ENCODE measurements at regions not wholly inside any gene's neighbourhood (a gene's known extent, or its start where the extent isn't known, plus 50 kb on each side); places are given as distances from the start of the nearest gene placed in this dataset.

- no peak for DNase-seq
Measured at GRCh38 chr3:99365396-99365795, 273.0 kb upstream of the COL8A1 start.

DNA sequence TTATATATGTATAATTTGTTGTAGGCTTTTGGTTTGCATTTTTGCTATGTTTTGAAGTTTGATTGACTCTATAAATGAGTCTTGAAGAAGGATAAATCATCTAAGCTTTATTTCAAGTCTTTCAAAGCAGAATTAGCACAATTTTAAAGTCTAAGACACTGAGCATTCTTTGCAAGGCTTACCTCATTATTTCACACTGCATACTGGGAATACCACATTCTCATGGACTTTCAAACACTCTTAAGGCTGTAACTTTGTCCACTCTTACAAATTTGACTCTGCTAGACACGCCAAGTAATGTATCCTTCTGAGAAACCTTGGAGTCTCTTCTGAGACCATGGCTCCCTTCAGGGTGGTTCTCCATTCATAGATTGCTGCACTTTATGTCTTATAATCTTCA, 281.3 kb upstream of the COL8A1 start:
- no peak for DNase-seq

GRCh38 chr3:99356696-99357095, 281.7 kb upstream of the COL8A1 start:
- DNase-seq, result no peak

DNA sequence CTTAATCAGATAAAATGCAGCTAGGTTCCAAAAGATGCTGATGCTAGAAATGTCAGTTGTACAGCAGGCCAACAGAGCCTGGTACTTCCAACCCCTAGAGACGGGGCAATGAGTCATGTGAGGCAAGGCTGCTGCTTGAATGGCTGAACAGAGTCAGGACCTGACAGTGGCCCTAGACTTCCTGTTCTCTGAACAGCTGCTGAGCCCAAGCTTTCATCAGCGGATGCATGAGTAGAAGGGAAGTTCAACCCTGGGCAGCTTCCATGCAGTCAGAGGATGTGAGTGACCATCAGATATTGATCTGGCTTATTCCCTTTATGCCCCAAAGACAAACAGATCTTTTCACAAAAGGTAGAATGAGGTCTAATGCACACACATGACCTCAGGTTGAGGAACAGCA, 282.9 kb upstream of the COL8A1 start:
- DNase-seq, result no peak

GRCh38 chr3:99352811-99353210, 285.6 kb upstream of the COL8A1 start:
- no peak for DNase-seq

GRCh38 chr3:99351122-99351521, 287.3 kb upstream of the COL8A1 start:
- DNase-seq, result no peak

DNA sequence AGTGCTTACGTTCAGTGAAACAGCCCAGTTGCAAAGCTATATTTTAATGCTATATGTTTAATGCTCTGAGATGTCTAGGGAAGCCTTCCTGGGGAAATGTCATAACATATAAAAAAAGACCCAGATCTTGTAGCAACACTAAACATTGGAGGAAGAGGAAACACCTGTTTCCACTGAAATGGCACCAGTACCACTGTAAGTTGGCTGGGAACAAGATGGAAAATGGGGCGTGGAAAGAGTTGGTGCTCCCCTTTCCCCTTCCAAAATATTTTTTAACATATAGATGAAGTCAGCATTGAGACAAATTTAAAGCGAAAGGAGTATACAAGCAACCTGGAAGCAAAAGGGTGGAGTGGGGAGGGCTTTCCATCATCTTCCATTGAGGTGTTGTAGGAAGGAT, 289.9 kb upstream of the COL8A1 start:
- DNase-seq, result no peak

DNA sequence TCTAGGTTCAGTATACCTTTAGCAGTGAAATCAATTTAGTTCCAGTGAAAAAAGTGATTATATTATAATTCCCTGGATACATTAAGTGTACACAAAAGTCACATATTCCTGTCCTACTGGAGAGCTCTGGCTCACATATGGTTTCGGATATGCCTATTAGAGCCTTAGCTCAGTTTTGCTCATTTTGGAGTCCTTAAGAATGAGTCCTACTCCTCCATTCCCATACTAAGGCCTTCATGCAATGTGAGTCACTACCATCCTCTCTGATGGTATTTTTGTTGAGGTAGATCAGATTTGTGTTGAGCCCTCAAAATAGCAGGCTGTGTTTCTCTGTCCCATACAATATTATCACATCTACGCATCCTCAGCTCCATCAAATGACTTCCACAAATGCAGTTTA, 294.2 kb upstream of the COL8A1 start:
- no peak for DNase-seq

GRCh38 chr3:99342383-99342782, 296.0 kb upstream of the COL8A1 start:
- DNase-seq, result no peak

DNA sequence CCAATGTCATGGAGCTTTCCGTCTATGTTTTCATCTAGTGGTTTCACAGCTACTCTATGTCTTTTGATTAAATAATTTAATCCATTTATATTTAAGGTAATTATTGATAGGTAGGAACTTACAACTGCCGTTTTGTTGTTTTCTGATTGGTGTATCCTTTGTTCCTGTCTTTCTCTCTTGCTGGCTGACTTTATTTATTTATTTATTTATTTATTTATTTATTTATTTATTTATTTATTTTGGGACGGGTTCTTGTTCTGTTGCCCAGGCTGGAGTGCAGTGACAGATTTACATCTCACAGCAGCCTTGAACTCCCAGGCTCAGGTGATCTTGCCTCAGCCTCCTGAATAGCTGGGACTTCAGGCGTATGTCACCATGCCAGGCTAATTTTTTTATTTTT, 299.2 kb upstream of the COL8A1 start:
- no peak for DNase-seq

DNA sequence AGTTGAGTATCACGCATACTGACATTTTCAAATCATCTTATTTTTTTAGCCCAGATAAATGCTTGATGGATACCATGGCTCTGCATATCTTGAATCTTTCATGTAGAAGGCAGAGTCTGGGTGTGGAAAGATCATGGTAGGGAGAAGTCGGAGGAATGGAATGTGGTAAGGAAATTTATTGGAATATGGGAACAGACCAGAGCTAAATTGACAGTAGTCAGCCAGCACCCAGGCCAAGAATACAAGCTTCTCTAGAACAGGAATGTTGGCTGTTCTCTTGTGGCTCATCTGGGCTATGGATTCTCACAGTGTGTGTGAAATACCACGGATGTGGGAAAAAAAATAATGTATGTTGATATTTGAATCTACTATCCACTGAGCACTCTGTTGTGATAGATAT, 305.7 kb upstream of the COL8A1 start:
- DNase-seq, result no peak

- DNase-seq, result no peak
Measured at GRCh38 chr3:99332276-99332675, 306.1 kb upstream of the COL8A1 start.

GRCh38 chr3:99330924-99331532, 307.4 kb upstream of the COL8A1 start:
- no peak for DNase-seq

GRCh38 chr3:99330281-99330680, 308.1 kb upstream of the COL8A1 start:
- DNase-seq, result no peak

DNA sequence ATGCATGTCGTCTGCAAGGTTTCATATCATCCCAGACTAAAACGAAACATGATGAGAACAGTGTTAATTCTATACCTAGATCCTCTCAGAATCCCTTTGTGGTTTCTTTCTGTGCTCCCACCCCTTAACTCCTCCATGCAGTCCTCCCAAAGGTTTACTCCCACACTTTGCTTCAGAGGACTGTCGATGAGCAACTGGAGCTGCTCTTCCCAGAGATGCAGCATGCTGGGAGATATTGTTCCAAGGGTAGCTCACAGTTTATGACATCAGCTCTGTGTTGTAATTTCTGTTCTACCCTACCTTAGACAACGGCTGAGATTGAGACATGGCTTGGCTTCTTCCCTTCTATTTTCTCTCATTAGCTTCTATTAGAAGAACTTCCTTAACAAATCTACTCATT, 313.0 kb upstream of the COL8A1 start:
- DNase-seq, result no peak

- DNase-seq, result no peak
Measured at GRCh38 chr3:99324636-99325203, 313.7 kb upstream of the COL8A1 start.

GRCh38 chr3:99323940-99324339, 314.5 kb upstream of the COL8A1 start:
- no peak for DNase-seq

- no peak for DNase-seq
Measured at GRCh38 chr3:99322551-99322950, 315.8 kb upstream of the COL8A1 start.

DNA sequence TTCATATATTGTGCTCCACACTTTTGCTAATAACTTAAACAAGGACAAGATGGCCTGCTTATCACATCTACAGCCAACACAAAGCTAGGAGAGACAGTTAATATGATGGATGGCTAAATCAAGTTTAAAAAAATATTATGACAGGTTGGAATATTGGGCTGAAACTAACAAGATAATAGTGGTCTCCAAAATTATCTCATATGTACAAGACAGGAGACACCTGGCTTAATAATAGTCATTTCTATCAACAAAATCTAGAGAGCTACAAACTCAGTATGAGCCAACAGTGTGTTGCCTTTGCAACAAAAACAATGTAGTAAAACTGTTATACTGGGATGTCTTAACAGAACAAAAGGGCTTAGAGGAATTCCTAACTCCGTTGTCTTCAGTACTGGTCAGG, 317.1 kb upstream of the COL8A1 start:
- no peak for DNase-seq

DNA sequence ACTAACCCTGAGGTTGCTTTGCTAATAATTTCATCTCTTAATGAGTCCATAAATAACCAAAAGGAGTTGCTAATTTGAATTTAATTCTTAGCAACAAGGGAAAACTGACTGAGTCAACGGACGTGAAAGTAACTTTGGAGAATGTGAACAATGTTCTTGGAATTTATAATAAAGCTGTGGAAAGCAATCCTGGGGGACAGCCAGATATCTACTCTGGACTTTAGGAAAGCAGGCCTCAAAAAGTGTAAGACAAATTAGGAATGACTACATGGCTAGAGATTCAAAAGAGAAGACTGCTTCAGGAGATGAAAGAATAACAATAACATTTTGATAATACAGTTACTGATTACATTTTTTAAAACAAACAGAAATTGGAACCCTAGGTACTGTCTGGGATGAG, 318.4 kb upstream of the COL8A1 start:
- no peak for DNase-seq

GRCh38 chr3:99319450-99319849, 318.9 kb upstream of the COL8A1 start:
- DNase-seq, result no peak

DNA sequence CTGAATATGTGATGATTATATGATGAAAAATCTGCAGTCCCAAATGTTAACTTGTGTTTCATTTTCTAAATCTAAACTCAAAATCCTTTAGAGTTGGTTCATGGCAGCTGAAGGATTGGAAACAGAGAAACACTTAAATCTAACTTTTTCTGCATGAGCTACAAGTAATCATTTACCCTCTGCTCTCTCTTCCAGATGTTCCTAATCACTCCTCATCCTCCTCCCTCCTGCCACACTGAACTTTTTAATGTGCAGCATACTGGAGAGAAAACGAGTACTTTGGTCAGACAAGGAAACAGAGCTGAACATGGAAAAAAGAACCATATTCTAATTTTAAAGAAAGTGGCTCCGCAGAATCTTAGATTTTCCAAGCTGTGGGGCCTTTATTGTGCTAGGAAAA, 321.2 kb upstream of the COL8A1 start:
- no peak for DNase-seq

DNA sequence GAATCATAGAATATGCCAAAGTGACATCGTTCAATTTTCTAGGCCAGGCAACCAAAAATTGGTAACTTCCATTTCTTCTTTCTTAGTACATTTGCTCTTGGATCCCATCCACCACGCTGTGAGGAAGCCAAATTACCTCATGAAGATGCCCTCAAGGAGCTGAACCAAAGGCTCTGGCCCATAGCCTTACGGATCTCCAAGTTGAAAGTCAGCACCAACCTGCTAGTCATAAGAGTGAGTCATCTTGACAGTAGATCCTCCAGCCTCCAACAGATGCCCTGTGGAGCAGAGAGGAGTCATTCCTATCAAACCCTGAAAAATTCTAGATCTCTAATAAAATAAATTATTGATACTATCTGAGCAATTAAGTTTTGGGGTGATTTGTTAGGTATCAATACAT, 322.5 kb upstream of the COL8A1 start:
- DNase-seq, result no peak

- DNase-seq, result no peak
Measured at GRCh38 chr3:99313485-99313884, 324.9 kb upstream of the COL8A1 start.

DNA sequence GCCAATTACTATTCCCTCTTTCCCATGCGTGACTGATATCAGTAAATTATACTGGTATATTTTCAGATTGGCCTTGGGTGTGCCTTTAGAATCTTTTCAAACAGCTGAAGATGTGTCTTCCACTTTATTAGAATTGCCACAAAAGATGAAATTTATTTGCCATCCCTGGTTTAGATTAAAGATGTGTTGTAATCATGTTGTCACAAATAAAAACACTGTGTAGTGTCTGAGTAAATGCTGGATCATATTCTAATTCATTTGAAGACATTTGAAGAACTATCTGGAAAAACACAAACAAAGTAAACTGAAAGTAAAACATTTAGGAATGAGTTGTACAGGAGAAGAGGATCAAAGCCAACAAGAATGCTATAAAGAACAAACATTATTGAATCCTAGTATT, 339.7 kb upstream of the COL8A1 start:
- no peak for DNase-seq

- DNase-seq, result no peak
Measured at GRCh38 chr3:99295836-99296235, 342.6 kb upstream of the COL8A1 start.

All from DMS79 treated with DMSO at 0.1 percent for 48 hours (cell line).